HG02678 (cell line): ENCODE measurements at regions not wholly inside any gene's neighbourhood (a gene's known extent, or its start where the extent isn't known, plus 50 kb on each side); places are given as distances from the start of the nearest gene placed in this dataset.

ENCODE experiments used
- ATAC-seq: cut with Tn5 transposase; IDR thresholded peaks from one replicate; pipeline ENCODE4 v1.9.1; 2021; ENCODE audit warnings: mild to moderate bottlenecking, moderate library complexity; ENCODE audit not compliant: unreplicated experiment

DNA sequence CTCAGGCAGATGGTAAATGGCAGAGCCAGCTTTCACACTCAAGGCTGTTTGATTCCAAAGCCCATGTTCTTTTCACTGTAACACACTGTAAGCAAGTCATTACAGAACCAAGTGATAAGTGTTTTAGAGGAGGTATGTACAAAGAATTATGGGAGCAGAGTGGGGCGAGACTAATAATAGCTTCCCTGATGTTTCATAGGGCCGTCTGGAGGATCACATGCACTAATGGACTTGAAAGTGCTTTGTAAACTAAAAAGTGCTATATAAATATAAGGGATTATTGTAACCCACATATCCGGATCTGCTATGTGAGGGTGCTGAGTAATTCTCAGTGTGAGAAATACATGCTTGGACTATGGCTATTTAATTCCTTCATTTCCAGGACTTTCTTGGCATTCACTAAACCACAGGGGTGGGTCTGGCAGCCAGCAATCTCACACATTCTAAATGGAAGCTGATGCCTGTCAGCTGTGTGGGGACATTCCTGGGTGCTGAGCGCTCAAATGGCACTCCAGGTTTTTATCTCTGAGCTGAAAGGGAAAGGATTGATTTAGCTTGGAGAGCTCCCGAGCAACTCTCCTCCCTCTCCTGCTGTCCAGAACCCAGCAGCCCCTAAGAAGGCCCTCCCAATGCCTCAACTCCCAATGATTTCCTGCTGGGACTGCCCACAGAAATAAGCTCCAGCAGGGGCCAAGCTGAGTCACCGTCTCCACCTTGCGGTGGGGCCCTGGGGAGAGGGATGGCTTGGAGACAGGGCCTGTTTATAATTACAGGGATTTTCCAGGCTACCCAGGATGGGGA is 222.8 kb downstream of the SOX11 start:
- no peak for ATAC-seq

DNA sequence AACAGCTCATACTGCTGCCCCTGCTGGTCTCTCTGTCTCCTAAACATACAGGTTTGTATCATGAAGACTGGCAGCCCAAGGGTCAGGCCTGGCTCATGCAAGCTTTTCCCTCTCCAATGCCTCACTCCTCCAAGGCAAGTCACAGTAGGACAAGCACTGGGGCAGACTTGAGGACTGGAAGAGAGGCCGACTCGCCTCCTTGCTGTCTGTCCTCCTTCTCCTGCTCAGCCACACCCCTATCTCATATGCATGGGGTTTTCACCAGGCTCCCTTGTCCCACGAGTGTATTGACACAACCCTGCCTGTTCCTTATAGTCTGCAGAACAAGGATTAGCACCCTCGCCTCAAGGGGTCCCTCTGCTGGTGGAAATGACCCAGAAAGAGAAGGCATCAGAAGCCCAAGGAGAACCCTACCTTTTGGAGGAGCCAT is 223.7 kb downstream of the SOX11 start:
- ATAC-seq = no peak

DNA sequence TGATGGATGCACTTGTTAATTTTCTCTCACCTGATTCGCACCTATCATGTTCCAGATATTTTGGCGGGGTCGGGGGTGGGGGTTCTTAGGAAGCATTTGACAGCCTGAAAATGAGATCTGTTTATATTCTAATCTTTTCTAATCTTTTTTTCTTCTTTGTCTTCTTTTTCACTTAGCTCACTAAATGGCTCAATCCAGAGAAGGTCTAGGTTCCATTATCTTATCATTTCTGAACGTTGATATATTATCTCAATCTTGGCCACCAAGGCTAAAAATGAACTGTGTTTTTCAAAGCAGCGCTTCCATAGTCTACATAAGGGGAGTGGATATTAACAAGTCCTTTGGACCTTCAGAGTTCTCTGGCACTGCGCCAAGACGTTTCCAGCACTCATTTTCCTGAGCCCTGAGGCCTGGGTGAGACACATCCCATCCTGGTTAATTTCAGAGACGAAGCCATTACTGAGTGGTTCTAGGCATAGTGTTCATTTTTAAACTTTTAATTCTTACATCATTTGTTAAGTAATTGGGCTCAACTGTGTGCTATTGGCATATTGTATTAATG is 229.0 kb downstream of the SOX11 start:
- ATAC-seq = no peak

DNA sequence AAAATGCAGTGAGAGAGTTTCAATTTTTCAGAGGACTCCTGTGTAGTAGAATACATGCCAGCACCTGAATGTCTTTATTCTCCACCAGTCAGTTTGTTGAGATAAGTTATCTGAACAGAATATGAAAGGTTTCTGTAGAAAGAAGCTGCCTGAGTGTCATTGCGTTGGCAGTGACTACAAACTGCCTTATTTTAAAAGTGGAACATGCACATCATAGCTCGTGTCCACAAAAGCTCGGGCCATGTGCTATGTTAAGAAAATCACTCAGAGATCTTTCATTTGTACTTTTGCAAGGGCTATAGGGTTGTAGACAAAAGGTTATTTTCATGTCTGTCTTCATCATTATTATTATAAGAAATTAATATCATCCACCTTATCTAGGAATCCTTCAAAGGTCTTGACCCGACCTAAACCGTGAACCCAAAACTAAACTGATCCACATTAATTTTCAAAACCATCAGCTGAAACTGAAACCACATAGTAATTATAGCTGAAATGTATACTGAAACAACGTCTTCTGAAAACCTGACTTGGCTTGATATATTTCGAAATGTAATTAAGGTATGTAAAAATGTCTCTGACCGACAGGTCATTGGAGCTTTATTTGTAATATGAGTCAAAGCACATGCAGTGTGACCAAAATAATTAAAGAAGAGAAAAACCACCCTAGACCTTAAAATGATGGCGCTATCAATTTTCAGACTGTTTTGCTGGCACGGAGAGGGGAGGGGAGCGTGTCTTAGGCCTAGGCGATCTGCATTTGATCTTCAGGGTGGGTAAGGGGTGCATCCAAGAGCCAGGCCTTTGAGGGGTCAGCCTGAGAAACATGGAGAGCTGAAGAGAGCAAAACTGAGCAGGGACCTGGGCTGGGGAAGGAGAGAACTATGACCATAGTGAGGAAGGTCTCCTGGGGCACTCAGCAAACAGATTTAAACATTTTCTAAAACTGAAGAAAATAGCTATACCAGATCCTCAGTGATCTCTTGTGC is 232.1 kb downstream of the SOX11 start:
- ATAC-seq = no peak

DNA sequence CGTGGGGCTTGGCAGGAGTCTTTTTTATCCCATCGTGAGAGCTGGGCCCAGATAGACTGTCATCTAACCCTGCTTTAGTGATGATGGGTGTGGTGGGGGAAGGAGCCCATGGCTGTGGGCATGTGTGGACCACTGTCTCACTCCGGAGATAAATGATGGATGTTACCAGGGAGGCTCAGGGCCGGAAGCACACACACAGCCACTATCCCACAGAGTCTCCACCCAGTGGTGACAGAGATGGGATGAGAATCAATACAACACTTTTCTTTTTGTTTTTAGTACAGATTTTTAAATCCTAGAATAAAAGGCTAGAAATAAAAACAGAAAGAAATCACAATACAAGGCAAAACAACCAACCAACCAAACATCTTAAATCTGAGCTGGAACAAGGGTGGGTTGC is 233.4 kb downstream of the SOX11 start:
- ATAC-seq = no peak

DNA sequence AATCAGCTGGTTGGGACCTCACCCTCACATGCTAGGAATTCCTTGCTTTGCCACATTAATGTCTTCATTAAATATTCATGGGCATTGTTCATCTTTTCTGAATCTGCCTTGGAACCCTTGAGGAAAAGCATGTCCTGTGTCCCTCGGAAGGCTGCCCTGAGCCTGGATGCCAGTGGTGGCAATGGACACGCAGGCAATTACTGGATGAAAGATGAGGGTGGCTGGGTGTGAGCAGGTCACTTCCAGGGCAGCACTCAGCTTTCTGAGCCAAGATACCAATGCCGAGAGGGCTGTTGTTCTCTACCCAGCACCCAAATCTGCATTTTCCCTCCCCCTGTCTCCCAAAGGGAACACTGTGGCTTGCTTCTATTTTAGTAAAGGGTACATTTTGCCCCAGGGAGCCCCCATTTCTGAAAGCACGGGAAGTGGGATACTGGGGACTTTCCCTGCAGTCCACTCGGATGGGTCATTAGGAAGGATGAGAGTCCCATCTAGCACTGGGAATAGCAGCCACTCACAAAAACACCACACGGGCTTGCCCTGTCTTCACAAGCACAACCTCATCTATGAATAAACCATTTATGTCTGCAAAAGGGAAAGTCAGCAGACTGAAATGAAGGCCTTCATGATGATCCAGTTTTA is 234.8 kb downstream of the SOX11 start:
- ATAC-seq = no peak

DNA sequence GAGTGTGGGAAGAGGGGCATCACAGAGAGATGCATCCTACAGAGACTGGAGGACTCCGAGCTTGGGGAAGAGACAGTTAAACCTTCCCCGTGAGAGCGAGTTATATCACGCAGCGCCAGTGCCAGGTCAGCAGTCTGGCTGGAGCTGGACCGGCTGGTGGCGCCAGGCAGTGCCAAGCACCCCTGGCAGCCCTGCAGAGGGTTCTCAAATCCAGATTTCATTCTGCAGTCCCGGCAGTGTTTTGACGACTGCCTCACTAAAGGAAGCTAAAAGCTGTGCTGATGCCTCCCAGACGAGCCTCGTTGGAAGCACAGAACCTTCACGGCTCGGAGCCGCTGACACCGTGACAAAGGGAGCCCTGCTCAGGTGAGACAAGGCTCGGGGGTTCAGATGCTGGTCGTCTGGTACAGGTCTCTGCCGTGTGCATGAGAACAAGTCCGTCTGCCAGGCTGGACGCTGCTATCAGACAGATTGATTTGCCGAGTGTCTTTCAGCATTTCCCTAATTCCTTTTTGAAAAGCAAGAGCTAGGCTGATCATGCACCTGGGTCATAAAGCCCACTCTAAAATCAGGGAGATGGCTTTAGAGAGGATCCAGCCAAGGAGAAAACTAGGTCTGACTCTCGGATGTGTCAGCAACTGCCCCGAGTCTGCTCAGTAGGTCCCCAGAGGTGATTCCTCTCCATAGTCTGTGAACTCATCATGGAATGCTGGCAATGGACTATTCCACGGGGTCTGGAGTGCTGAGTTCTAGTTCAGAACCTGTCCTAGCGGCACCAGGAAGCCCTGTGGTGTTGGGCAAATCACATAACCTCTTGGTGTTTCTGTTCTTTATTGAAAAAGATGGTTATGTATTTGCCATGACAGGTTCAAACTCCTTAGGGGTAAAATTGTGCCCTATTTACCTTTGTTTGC is 240.6 kb downstream of the SOX11 start:
- ATAC-seq = no peak

DNA sequence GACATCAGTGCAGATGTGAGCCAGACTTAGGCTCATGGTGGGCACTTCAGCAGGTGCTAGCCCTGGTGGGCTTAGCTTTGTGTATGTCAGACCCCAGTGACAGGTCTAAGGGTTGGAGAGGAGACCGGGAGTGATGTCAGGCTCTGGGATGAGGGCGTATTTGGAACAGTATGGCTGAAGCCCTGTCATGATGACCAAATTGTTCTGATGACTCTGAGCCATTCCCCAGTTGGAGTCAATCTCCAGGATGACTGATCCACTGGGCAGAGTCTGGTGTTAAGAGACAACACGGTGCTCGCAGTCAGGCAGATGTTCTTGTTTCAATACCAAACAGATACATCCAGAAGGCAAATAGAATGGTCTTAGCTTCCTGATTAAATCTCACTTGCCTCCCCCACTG is 241.5 kb downstream of the SOX11 start:
- ATAC-seq = no peak

DNA sequence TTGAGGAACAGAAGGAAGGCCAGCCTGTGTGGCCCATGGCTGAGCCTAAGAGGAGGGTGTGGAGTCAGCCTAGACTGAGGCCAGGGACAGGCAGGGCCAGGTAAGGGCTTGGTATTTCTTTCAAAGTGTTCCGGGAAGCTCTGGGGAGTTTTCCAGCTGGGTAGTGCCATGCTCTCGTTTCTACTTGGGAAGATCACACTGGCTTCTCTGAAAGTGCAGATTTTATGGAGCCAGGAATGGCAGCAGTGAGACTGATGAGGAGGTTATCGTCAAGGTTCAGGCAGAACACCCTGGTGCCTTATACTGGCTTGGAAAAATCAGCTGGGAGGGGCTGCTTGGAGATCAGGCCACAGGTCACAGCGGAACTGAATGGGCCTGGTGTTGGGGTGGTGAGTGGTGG is 245.1 kb downstream of the SOX11 start:
- no peak for ATAC-seq

DNA sequence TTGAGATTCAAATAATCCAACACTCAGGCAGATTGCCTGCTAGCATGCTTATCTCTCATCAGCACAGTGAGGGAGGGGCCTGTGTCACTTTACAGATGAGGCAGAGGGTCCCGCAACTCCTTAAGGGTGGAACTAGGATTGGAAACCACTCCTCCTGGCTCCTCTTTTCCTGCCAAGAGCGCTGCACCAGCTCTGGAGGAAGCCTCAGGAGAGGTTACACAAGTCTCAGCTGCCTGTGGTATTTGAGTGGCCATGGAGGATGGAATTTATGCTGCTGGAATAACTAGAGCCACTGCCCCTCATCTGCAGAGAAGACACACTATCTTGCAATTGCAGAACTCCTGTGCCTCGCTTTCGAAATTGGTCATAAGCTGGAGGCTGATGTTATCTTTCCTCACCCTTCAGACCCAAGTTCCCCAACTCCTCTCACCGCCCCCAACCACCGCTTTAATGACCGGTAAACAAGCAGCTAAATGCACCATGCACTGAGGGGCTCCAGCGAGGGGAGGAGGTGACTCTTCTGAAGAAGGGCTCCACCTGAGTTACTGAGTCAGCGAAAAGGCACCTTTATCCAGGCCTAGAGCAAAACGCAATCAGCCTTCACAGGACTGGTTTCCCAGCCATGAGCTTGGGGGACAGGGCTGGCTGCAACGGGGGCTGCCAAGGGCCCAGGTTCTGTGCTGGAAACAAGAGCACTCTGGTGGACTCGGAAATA is 245.8 kb downstream of the SOX11 start:
- ATAC-seq = no peak

DNA sequence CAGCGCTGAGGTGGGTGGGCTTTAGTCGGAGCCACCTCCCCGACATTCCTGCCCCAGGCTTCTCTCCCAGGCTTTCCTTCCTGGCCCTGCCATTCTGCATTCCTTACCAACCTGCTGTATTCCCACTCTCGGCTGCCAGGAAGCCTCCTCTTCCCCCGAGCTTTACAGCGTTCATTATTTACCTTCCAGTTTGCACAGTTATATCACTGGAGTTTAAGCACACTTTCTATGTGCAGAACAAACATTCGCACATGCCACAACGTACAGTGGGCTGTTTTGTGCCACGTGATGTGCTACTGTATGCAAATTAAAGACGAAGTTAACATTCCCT is 246.3 kb downstream of the SOX11 start:
- no peak for ATAC-seq

DNA sequence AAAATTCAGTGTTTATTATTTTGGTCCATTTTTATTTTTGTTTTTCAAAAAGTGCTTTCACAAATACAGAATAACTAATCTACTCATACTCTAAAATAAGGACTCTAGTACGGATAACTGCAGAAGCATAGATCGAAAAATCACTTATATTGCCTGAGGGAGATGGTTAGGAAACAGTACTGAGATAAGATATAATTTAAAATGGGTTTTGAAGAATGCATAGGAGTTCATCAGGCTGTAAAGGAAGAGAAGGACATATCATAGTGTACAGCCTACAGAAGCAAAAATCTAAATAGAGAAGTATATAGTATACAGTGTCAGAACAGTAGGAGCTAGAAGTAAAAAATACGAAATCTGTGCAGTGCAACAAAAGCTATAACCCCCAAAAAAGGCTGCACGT is 247.4 kb downstream of the SOX11 start:
- ATAC-seq = no peak

DNA sequence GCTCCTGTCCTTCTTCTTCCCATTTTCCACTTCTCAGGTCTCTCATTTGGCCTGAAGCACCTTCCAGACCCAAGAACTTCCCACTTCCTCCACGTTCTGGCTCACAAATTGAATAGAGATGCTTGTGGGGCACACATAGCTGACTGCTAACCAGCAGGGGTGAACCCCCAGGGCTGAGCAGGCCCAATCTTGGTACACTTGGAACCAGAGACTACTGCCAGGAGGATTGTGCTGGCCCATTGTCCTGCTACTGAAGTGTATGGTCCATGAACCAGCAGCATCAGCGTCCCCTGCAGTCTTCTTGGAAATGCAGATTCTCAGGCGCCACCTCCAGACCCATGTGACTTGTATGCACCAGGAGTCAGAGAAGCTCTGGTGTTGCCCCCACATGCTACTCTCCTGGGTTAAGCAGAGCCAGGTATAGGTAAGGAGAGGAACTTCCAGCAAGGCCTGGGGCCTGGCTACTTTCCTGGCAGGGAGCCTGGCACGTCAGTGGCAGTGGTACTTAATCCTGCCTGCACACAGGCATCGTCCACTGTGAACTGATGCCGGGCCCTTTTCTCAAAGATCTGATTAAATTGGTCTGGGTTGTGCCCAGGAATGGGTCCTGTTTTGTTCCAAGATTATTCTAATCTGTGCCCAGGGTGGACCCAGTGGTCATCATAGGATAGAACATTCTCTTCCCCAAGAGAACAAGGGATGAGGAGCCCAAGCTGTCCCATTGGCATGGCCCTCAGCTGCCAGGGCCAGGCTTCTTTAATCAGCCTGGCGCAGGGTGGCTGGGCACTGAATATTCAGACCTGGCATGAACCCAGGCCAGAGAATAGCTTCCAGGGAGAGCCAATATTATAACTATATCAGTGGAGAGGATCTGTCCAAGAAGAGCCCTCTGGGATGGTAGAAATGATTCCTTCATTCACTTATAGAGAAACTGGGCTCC is 248.7 kb downstream of the SOX11 start:
- no peak for ATAC-seq

DNA sequence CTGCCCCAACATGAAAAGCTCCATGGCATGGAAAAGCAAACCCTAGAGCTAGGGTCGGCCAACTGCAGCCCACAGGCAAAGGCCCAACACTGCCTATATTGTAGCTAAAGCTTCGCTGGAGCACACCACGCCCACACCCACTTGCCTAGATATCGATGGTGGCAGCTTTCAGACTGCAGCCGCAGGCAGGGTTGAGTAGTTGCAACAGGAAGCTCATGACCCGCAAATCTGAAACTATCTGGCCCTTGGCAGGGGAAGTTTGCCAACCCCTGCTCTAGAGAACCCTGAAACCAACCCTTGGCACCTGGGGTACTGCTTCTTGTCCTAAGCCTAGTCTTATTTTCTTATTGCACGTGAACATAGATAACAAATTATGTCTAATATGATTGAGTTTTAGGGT is 250.0 kb downstream of the SOX11 start:
- ATAC-seq = no peak

DNA sequence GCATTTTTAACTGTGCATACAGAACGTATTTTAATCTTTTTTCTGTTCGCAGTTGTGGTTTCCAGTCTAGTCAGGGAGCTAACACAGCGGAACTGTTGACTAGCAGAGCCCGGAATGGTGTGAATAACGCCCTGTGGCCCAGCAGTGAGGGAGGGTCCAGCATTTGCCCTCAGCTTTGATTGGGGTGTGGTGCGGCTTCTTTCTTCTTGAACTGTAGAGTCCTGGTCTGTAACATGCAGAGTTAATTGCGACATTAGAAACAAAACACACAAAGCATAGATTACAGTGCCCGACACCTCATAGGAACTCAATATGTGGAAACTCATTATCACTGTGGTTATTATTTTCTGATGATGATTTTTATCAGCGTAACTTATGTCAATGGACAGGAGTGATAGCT is 253.6 kb downstream of the SOX11 start:
- ATAC-seq = no peak

DNA sequence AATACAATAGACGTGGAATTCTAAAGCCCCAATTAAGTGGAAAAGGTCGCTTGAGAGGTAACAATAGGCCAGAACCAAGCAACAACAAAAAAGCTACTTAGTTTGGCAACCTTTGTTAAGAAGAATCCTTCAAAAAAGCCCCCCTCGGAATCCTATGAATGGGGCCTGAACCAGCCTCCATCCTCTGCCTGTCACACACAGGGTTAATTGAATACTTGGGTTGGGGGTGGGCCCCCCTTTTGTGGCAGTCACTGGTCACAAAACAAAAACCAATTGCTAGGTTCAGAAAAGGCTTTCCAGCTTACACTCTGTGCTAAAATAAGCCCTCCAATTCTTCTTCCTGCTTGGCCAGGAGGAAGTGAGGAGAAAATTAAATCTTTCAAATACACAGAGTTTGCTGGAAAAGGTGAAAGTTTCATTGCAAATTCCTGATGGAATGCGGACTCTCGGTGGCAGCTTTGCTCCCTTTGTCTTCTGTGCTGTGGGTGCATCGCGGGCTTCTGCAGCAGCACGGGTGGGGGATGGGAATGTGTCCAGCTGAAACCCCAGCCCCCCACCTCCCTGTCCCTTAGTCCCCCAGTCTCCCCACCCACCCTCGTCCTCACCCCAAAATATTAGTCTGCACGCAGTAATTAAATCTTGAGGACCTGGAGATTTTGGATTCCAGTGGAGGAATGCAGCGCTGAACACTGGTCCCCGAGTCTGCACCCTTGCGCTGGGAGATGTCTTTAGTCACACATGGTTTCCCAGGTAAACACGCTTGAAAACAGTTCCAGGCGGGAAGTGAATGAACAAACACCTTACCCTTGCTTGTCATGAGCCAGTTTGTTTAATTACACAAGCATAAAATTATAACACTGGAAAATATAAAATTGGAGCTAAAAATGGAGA is 254.3 kb downstream of the SOX11 start:
- ATAC-seq = no peak

DNA sequence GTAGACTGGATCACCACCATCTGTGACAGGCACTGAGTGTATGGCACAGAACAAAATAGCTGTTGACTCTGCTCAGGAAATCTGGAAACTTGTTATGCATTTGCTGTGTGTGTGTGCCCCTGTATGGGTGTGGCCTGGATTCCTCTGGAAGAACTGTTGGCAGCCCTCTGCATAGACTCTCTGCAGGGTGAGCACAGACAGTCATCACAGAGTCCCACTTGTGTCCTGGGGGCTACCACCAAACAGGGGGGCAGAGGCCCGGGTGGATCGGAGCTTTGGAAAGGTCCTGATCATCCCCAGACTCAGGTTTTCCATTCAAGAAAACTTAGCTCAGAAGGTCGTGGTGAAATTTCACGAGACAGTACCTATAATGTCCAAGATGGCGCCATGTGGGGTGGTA is 258.6 kb downstream of the SOX11 start:
- no peak for ATAC-seq

DNA sequence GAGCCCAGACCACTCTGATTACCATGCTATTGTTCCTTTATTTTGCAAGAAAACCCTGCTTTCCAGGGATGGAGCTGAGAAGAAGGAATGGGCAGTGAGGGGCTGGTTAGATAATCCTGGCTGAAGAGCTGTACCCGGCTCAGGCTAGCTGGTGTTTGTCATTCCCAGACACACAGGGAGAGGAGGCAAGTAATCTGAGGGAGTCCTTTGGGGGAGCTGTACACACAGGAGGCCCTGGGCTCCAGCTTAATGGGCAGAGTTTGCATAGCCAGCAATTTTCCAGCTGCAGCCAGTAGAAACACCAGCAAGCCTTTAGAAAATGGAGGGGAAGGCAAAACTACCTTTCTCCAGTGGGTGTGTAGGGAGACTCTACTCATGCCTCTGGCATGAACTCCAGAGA is 259.3 kb downstream of the SOX11 start:
- no peak for ATAC-seq
